Right lobe of liver (tissue), 6 donors: ENCODE measurements at regions not wholly inside any gene's neighbourhood (a gene's known extent, or its start where the extent isn't known, plus 50 kb on each side); places are given as distances from the start of the nearest gene placed in this dataset.

ENCODE experiments used
- ATAC-seq, 4 donors: fragments of 200-7000 bp; cut with Tn5 transposase; one replicate each; pipeline ENCODE4 v1.9.1; 2020; ENCODE audit warnings: mild to moderate bottlenecking in 4 of 4, moderate library complexity in 4 of 4
- DNase-seq, 3 donors: peaks; one replicate each; pipeline ENCODE4 v3.0.0-alpha.2; 2020
- H3K27ac ChIP-seq, 3 donors: fragments of 200-600 bp; one replicate each; pipeline ENCODE4 v1.8.0; 2022
- H3K27me3 ChIP-seq, 2 donors: fragments of 200-600 bp; one replicate each; pipeline ENCODE4 v1.8.0; 2022
- H3K36me3 ChIP-seq, 4 donors: fragments of 200-600 bp; sonication (generic) in 1 of 4; one replicate each; pipeline versions ENCODE4 v1.5.1 to v1.8.0; 2017 to 2022; ENCODE audit warnings: control low read depth in 1 of 4
- H3K4me1 ChIP-seq, 4 donors: fragments of 200-600 bp; sonication (generic) in 1 of 4; one replicate each; pipeline versions ENCODE4 v1.5.1 to v1.8.0; 2017 to 2022; ENCODE audit warnings: control low read depth in 1 of 4
- H3K4me3 ChIP-seq, 3 donors: fragments of 200-600 bp; one replicate each; pipeline ENCODE4 v1.8.0; 2022
- H3K9me3 ChIP-seq, 4 donors: fragments of 200-600 bp; sonication (generic) in 1 of 4; one replicate each; pipeline versions ENCODE4 v1.5.1 to v1.8.0; 2017 to 2022; ENCODE audit warnings: control low read depth in 1 of 4
- POLR2A ChIP-seq: fragments of 450-650 bp; IDR thresholded peaks from one replicate; pipeline ENCODE4 v1.6.1; 2017; ENCODE audit warnings: antibody characterized with exemption, mild to moderate bottlenecking
- WGBS: methylation state at CpG from one replicate; pipeline ENCODE4 v1.1.6; 2018; ENCODE audit warnings: low coverage, low lambda C conversion rate; ENCODE audit not compliant: insufficient coverage; ENCODE audit errors: missing lambda C conversion rate; 5-methylcytosine and 5-hydroxymethylcytosine counted together
- intact Hi-C, 2 donors: fragments of 100-400 bp; cut with DNase I; formaldehyde crosslinking; loops; one replicate each; pipeline versions ENCODE4 v1.11.2 to v1.14.1; 2022
- TF ChIP-seq, protein P1 (sequence below), 4 donors: fragments of 200-600 bp in 3 of 4; fragments of 450-650 bp in 1 of 4; IDR thresholded peaks; one replicate each; pipeline versions ENCODE4 v1.5.1 to v1.8.0; 2016 to 2022; ENCODE audit warnings: antibody characterized with exemption in 4 of 4, mild to moderate bottlenecking in 2 of 4
- donor health status: DM: no; HTN: yes; CAD: no.
- donor health status: DM: no; HTN: no; CAD: no.
- donor health status: DM: no; HTN: no; CAD: no.
- donor health status: DM: no; HTN: yes; CAD: no.
- donor health status: DM: no; HTN: yes; CAD: no.

DNA sequence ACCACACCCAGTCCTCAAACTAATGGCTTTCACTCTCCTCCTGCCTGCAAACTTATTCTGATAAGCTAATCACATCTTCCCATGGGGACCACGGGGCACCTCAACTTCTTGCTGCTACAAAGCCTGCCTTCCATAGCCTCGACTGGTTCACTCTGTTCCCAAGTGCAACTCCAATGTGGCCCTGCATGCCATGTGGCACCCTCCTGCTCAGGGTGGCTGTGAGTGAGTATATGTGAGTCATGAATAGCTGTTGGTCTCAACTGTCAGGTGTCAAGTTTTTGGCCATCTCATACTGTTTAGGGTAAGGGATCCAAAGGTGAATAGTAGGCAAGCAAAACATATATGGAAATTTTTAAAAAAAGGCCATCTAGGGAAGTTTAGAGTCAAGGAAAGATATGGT, 276.1 kb upstream of the DCC start:
- no peak for TF ChIP-seq POLR2A
- TF ChIP-seq, protein P1, sequence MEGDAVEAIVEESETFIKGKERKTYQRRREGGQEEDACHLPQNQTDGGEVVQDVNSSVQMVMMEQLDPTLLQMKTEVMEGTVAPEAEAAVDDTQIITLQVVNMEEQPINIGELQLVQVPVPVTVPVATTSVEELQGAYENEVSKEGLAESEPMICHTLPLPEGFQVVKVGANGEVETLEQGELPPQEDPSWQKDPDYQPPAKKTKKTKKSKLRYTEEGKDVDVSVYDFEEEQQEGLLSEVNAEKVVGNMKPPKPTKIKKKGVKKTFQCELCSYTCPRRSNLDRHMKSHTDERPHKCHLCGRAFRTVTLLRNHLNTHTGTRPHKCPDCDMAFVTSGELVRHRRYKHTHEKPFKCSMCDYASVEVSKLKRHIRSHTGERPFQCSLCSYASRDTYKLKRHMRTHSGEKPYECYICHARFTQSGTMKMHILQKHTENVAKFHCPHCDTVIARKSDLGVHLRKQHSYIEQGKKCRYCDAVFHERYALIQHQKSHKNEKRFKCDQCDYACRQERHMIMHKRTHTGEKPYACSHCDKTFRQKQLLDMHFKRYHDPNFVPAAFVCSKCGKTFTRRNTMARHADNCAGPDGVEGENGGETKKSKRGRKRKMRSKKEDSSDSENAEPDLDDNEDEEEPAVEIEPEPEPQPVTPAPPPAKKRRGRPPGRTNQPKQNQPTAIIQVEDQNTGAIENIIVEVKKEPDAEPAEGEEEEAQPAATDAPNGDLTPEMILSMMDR (IDR thresholded peaks at IDR 0.05), result no peak
- Histone ChIP-seq H3K4me3 (no peak overlapping the region), H3K36me3 (no peaks in the 10 kb centered on the region), H3K9me3 (no peaks in the 10 kb centered on the region), H3K4me1 (no peaks in the 10 kb centered on the region), H3K27ac (no peak overlapping the region), H3K27me3 (no peaks in the 10 kb centered on the region)
- DNase-seq, result no peak
- WGBS, result 31% methylated on average over 2 of the region's 2 CpGs
- intact Hi-C loops, result no loop called here
- ATAC-seq, result no peak

- H3K4me1 ChIP-seq, result no peaks in the 10 kb centered on the region
- no peak for TF ChIP-seq POLR2A
- H3K27ac ChIP-seq, result no peak overlapping the region
- no peak for ATAC-seq
- WGBS, result 14% methylated on average over 2 of the region's 2 CpGs
- intact Hi-C loops, result no loop called here
- H3K27me3 ChIP-seq, result no peaks in the 10 kb centered on the region
- H3K36me3 ChIP-seq, result no peaks in the 10 kb centered on the region
- H3K4me3 ChIP-seq, result no peak overlapping the region
- no peak for DNase-seq
- H3K9me3 ChIP-seq, result no peaks in the 10 kb centered on the region
Measured at GRCh38 chr18:52069201-52069600, 270.8 kb upstream of the DCC start.

- no peaks in the 10 kb centered on the region for H3K9me3 ChIP-seq
- TF ChIP-seq, protein P1 (IDR thresholded peaks at IDR 0.05), result no peak
- no peak for TF ChIP-seq POLR2A
- no peak overlapping the region for H3K27ac ChIP-seq
- whole genome bisulfite sequencing, result 7% methylated on average over 4 of the region's 4 CpGs
- H3K36me3 ChIP-seq, result no peaks in the 10 kb centered on the region
- intact Hi-C loops, result no loop called here
- H3K27me3 ChIP-seq, result no peaks in the 10 kb centered on the region
- DNase-seq (no peak), ATAC-seq (no peak)
- no peaks in the 10 kb centered on the region for H3K4me1 ChIP-seq
- H3K4me3 ChIP-seq, result no peak overlapping the region
Measured at GRCh38 chr18:52070291-52070756, 269.7 kb upstream of the DCC start.

DNA sequence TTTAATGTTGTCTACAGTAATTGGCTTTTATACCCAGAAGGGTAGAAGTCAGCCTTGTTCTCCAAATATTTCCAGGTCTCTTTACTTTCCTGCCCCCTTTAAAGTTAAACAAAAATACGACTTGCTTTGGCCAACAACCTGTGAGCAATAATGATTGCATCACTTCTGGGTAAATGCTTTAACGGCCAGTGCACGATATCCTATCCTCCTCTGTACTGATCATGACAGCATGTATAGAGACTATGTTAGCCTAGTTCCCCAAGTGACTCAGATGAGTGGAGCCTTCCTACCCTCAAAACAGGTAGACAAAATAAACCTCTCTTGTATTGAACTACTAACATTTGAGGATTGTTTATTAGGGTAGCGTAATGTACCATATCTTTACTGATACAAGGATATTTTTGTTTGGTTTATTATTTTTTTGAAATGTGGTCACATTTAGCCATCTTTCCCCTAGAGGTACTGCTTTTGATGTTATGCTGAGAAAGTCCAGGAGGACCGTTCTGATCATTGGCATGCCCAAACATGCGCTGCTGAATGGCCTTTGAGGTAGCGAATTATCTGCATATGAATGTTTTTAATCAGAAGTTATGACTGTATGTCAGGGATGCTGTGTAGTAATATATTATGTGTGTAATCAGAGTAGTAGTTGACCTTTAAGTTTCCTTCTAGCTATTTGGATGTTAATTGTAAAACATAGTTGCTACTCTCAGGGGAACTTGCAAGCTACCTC, 262.6 kb upstream of the DCC start:
- ATAC-seq (no peak), DNase-seq (no peak)
- no peaks in the 10 kb centered on the region for H3K27me3 ChIP-seq
- intact Hi-C loops, result no loop called here
- H3K27ac ChIP-seq, result no peak overlapping the region
- no peak overlapping the region for H3K4me3 ChIP-seq
- no peaks in the 10 kb centered on the region for H3K9me3 ChIP-seq
- TF ChIP-seq, protein P1 (IDR thresholded peaks at IDR 0.05), result no peak
- TF ChIP-seq POLR2A, result no peak
- no peaks in the 10 kb centered on the region for H3K36me3 ChIP-seq
- H3K4me1 ChIP-seq, result no peaks in the 10 kb centered on the region
- 66% methylated on average over 7 of the region's 7 CpGs for WGBS

GRCh38 chr18:52082246-52082645, 257.8 kb upstream of the DCC start:
- Histone ChIP-seq H3K36me3 (no peaks in the 10 kb centered on the region), H3K4me3 (no peak overlapping the region), H3K9me3 (no peaks in the 10 kb centered on the region), H3K27ac (no peak overlapping the region), H3K27me3 (no peaks in the 10 kb centered on the region), H3K4me1 (no peaks in the 10 kb centered on the region)
- no peak for DNase-seq
- TF ChIP-seq POLR2A, result no peak
- TF ChIP-seq, protein P1 (IDR thresholded peaks at IDR 0.05), result no peak
- no peak for ATAC-seq
- intact Hi-C loops, result no loop called here
- WGBS, result 10% methylated on average over 1 of the region's 1 CpG
